Loucy (cell line): ENCODE measurements at regions not wholly inside any gene's neighbourhood (a gene's known extent, or its start where the extent isn't known, plus 50 kb on each side); places are given as distances from the start of the nearest gene placed in this dataset.

Experiments used
- EZH2phosphoT487 ChIP-seq: fragments of 200-600 bp; IDR thresholded peaks from 2 replicates; pipeline ENCODE4 v1.6.1; 2018; ENCODE audit warnings: antibody characterized with exemption, mild to moderate bottlenecking, moderate library complexity, borderline replicate concordance
- TF ChIP-seq, protein P1 (sequence below): fragments of 200-600 bp; sonication (generic); conservative IDR thresholded peaks from 2 replicates; pipeline ENCODE4 v1.5.1; 2014; ENCODE audit warnings: mild to moderate bottlenecking, antibody characterized with exemption, low read length

DNA sequence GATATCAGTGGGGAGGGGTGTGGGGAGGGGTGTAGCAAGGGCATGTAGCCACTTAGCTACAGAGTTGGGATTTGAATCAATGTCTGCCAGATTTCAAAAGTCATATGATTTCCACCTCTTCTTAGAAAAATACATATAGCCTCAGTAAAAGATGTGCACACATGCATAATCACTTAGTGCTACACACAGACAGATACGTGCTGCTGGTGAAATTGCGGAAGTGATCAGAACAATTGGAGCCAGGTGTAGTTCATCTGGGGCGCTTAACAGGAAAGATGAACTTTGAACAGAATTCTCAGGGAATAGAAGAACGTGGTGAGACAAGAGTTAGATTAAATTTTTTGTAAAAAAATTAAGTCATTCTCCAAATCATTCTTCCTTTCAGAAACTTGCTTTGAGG, 333.1 kb downstream of the KCNRG start:
- TF ChIP-seq, protein P1, sequence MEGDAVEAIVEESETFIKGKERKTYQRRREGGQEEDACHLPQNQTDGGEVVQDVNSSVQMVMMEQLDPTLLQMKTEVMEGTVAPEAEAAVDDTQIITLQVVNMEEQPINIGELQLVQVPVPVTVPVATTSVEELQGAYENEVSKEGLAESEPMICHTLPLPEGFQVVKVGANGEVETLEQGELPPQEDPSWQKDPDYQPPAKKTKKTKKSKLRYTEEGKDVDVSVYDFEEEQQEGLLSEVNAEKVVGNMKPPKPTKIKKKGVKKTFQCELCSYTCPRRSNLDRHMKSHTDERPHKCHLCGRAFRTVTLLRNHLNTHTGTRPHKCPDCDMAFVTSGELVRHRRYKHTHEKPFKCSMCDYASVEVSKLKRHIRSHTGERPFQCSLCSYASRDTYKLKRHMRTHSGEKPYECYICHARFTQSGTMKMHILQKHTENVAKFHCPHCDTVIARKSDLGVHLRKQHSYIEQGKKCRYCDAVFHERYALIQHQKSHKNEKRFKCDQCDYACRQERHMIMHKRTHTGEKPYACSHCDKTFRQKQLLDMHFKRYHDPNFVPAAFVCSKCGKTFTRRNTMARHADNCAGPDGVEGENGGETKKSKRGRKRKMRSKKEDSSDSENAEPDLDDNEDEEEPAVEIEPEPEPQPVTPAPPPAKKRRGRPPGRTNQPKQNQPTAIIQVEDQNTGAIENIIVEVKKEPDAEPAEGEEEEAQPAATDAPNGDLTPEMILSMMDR, result no peak
- no peak for TF ChIP-seq EZH2phosphoT487
